Loucy (cell line): ENCODE measurements at regions not wholly inside any gene's neighbourhood (a gene's known extent, or its start where the extent isn't known, plus 50 kb on each side); places are given as distances from the start of the nearest gene placed in this dataset.

Source experiments
- H2AFZ ChIP-seq: fragments of 200-600 bp; sonication (generic); 2 replicates; pipeline ENCODE4 v1.6.0; 2016; ENCODE audit warnings: antibody characterized with exemption, mild to moderate bottlenecking, low read length, moderate library complexity
- H3F3A ChIP-seq: fragments of 200-600 bp; 2 replicates; pipeline ENCODE4 v1.6.0; 2016; ENCODE audit warnings: antibody characterized with exemption, low read depth, mild to moderate bottlenecking
- H3K27me3 ChIP-seq: fragments of 200-600 bp; sonication (generic); 2 replicates; pipeline ENCODE4 v1.6.1; 2014; ENCODE audit warnings: low read length, mild to moderate bottlenecking; ENCODE audit not compliant: insufficient read depth, poor library complexity, severe bottlenecking
- H3K36me3 ChIP-seq: fragments of 200-600 bp; sonication (generic); 2 replicates; pipeline ENCODE4 v1.6.1; 2016; ENCODE audit warnings: low read length; ENCODE audit not compliant: insufficient read depth
- H3K4me1 ChIP-seq: fragments of 200-600 bp; sonication (generic); 2 replicates; pipeline ENCODE4 v1.5.1; 2014; ENCODE audit warnings: low read length, mild to moderate bottlenecking; ENCODE audit not compliant: insufficient read depth, poor library complexity, severe bottlenecking
- H3K4me2 ChIP-seq: fragments of 200-600 bp; sonication (generic); 2 replicates; pipeline ENCODE4 v1.6.0; 2014; ENCODE audit warnings: antibody characterized with exemption, low read length, low read depth, mild to moderate bottlenecking; ENCODE audit not compliant: poor library complexity, severe bottlenecking
- H3K4me3 ChIP-seq: fragments of 200-600 bp; sonication (generic); 2 replicates; pipeline ENCODE4 v1.5.1; 2014; ENCODE audit warnings: low read length, mild to moderate bottlenecking, mixed read lengths; ENCODE audit not compliant: poor library complexity, severe bottlenecking
- H3K79me2 ChIP-seq: fragments of 200-600 bp; sonication (generic); 2 replicates; pipeline ENCODE4 v1.6.1; 2014; ENCODE audit warnings: low read length; ENCODE audit not compliant: insufficient read depth
- H3K9ac ChIP-seq: fragments of 200-600 bp; sonication (generic); 2 replicates; pipeline ENCODE4 v1.6.0; 2014; ENCODE audit warnings: mild to moderate bottlenecking, low read depth, low read length, moderate library complexity; ENCODE audit not compliant: poor library complexity, severe bottlenecking
- H3K9me2 ChIP-seq: fragments of 200-600 bp; sonication (generic); replicated peaks from 2 replicates; pipeline ENCODE4 v1.6.1; 2016; ENCODE audit warnings: low read depth, low read length, mixed read lengths
- H3K9me3 ChIP-seq: fragments of 200-600 bp; sonication (generic); 2 replicates; pipeline ENCODE4 v1.6.1; 2014; ENCODE audit warnings: mild to moderate bottlenecking, antibody characterized with exemption, low read length, low read depth; ENCODE audit not compliant: insufficient read depth
- H4K20me1 ChIP-seq: fragments of 200-600 bp; sonication (generic); 2 replicates; pipeline ENCODE4 v1.6.0; 2014; ENCODE audit warnings: antibody characterized with exemption, low read length, mild to moderate bottlenecking; ENCODE audit not compliant: insufficient read depth, poor library complexity, severe bottlenecking
- CTCF ChIP-seq: fragments of 200-600 bp; sonication (generic); conservative IDR thresholded peaks from 2 replicates; pipeline ENCODE4 v1.5.1; 2014; ENCODE audit warnings: mild to moderate bottlenecking, antibody characterized with exemption, low read length
- EZH2phosphoT487 ChIP-seq: fragments of 200-600 bp; IDR thresholded peaks from 2 replicates; pipeline ENCODE4 v1.6.1; 2018; ENCODE audit warnings: antibody characterized with exemption, mild to moderate bottlenecking, moderate library complexity, borderline replicate concordance

- H3K79me2 ChIP-seq, result no peaks in the 10 kb centered on the region
- no peaks in the 10 kb centered on the region for H3F3A ChIP-seq
- no peaks in the 10 kb centered on the region for H3K27me3 ChIP-seq
- no peaks in the 10 kb centered on the region for H4K20me1 ChIP-seq
- H3K4me2 ChIP-seq, result no peak overlapping the region
- TF ChIP-seq EZH2phosphoT487, result no peak
- H2AFZ ChIP-seq, result no peak overlapping the region
- no peak overlapping the region for H3K4me3 ChIP-seq
- H3K4me1 ChIP-seq, result no peaks in the 10 kb centered on the region
- no peaks in the 10 kb centered on the region for H3K9me3 ChIP-seq
- H3K9me2 ChIP-seq, result no peaks in the 10 kb centered on the region
- no peaks in the 10 kb centered on the region for H3K36me3 ChIP-seq
- no peak overlapping the region for H3K9ac ChIP-seq
Measured at GRCh38 chr4:29043411-29043810, 1676.8 kb upstream of the PCDH7 start.

- Histone ChIP-seq H3K4me2 (no peak overlapping the region), H3K9me2 (no peaks in the 10 kb centered on the region), H3K27me3 (no peaks in the 10 kb centered on the region), H3K36me3 (no peaks in the 10 kb centered on the region), H3K9ac (no peak overlapping the region), H3K4me3 (no peak overlapping the region), H3K79me2 (no peaks in the 10 kb centered on the region), H2AFZ (no peak overlapping the region), H3K4me1 (no peaks in the 10 kb centered on the region), H3F3A (no peaks in the 10 kb centered on the region), H4K20me1 (no peaks in the 10 kb centered on the region), H3K9me3 (no peaks in the 10 kb centered on the region)
- TF ChIP-seq EZH2phosphoT487 (no peak), CTCF (no peak)
Measured at GRCh38 chr4:29046186-29046585, 1674.0 kb upstream of the PCDH7 start.

GRCh38 chr4:29046781-29047180, 1673.4 kb upstream of the PCDH7 start:
- Histone ChIP-seq H3K9ac (no peak overlapping the region), H3K27me3 (no peaks in the 10 kb centered on the region), H3K4me3 (no peak overlapping the region), H3K4me1 (no peaks in the 10 kb centered on the region), H3K9me3 (no peaks in the 10 kb centered on the region), H3K4me2 (no peak overlapping the region), H2AFZ (no peak overlapping the region), H3F3A (no peaks in the 10 kb centered on the region), H4K20me1 (no peaks in the 10 kb centered on the region), H3K79me2 (no peaks in the 10 kb centered on the region), H3K36me3 (no peaks in the 10 kb centered on the region), H3K9me2 (no peaks in the 10 kb centered on the region)
- TF ChIP-seq EZH2phosphoT487 (no peak), CTCF (no peak)

GRCh38 chr4:29047341-29048041, 1672.7 kb upstream of the PCDH7 start:
- Histone ChIP-seq H2AFZ (no peak overlapping the region), H3K79me2 (no peaks in the 10 kb centered on the region), H3K4me2 (no peak overlapping the region), H3K27me3 (no peaks in the 10 kb centered on the region), H3K36me3 (no peaks in the 10 kb centered on the region), H3K9ac (no peak overlapping the region), H3K4me1 (no peaks in the 10 kb centered on the region), H3K9me3 (no peaks in the 10 kb centered on the region), H3F3A (no peaks in the 10 kb centered on the region), H3K9me2 (no peaks in the 10 kb centered on the region), H4K20me1 (no peaks in the 10 kb centered on the region), H3K4me3 (no peak overlapping the region)
- TF ChIP-seq CTCF, result no peak
- no peak for TF ChIP-seq EZH2phosphoT487
